ENCODE measurements at regions not wholly inside any gene's neighbourhood (a gene's known extent, or its start where the extent isn't known, plus 50 kb on each side); places are given as distances from the start of the nearest gene placed in this dataset.
"Not testable (repeated sequence)": the region's sequence is repeated elsewhere in the genome, so short reads cannot be mapped to it uniquely, and the experiment has no call there.

DNA sequence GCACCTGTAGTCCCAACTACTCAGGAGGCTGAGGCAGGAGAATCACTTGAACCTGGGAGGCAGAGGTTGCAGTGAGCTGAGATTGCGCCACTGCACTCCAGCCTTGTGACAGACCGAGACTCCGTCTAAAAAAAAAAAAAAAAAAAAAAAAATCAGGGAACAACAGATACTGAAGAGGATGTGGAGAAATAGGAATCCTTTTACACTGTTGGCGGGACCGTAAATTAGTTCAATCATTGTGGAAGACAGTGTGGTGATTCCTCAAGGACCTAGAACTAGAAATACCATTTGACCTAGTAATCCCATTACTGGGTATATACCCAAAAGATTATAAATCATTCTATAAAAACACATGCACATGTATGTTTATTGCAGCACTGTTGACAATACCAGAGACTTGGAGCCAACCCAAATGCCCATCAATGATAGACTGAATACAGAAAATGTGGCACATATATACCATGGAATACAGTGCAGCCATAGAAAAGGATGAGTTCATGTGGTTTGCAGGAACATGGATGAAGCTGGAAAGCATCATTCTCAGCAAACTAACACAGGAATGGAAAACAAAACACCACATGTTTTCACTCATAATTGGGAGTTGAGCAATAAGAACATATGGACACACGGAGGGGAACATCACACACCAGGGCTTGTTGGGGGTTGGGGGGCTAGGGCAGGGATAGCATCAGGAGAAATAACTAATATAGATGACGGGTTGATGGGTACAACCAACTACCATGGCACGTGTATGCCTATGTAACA is 200.4 kb downstream of the RFPL4B start:
- TF ChIP-seq, protein P1, sequence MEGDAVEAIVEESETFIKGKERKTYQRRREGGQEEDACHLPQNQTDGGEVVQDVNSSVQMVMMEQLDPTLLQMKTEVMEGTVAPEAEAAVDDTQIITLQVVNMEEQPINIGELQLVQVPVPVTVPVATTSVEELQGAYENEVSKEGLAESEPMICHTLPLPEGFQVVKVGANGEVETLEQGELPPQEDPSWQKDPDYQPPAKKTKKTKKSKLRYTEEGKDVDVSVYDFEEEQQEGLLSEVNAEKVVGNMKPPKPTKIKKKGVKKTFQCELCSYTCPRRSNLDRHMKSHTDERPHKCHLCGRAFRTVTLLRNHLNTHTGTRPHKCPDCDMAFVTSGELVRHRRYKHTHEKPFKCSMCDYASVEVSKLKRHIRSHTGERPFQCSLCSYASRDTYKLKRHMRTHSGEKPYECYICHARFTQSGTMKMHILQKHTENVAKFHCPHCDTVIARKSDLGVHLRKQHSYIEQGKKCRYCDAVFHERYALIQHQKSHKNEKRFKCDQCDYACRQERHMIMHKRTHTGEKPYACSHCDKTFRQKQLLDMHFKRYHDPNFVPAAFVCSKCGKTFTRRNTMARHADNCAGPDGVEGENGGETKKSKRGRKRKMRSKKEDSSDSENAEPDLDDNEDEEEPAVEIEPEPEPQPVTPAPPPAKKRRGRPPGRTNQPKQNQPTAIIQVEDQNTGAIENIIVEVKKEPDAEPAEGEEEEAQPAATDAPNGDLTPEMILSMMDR (IDR thresholded peaks at IDR 0.05; ENCODE audit: insufficient read depth, low read length): not testable (repeated sequence)
- TF ChIP-seq POLR2AphosphoS5 (IDR thresholded peaks at IDR 0.05; ENCODE audit: low read depth); GABPA (IDR thresholded peaks at IDR 0.05; ENCODE audit: low read depth); SPI1 (IDR thresholded peaks at IDR 0.05; ENCODE audit: borderline replicate concordance, low read depth): not testable (repeated sequence)
- TF ChIP-seq, protein P2, sequence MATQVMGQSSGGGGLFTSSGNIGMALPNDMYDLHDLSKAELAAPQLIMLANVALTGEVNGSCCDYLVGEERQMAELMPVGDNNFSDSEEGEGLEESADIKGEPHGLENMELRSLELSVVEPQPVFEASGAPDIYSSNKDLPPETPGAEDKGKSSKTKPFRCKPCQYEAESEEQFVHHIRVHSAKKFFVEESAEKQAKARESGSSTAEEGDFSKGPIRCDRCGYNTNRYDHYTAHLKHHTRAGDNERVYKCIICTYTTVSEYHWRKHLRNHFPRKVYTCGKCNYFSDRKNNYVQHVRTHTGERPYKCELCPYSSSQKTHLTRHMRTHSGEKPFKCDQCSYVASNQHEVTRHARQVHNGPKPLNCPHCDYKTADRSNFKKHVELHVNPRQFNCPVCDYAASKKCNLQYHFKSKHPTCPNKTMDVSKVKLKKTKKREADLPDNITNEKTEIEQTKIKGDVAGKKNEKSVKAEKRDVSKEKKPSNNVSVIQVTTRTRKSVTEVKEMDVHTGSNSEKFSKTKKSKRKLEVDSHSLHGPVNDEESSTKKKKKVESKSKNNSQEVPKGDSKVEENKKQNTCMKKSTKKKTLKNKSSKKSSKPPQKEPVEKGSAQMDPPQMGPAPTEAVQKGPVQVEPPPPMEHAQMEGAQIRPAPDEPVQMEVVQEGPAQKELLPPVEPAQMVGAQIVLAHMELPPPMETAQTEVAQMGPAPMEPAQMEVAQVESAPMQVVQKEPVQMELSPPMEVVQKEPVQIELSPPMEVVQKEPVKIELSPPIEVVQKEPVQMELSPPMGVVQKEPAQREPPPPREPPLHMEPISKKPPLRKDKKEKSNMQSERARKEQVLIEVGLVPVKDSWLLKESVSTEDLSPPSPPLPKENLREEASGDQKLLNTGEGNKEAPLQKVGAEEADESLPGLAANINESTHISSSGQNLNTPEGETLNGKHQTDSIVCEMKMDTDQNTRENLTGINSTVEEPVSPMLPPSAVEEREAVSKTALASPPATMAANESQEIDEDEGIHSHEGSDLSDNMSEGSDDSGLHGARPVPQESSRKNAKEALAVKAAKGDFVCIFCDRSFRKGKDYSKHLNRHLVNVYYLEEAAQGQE (IDR thresholded peaks at IDR 0.05; ENCODE audit: insufficient replicate concordance, low read depth): not testable (repeated sequence)
